MM.1S (cell line): ENCODE measurements at regions not wholly inside any gene's neighbourhood (a gene's known extent, or its start where the extent isn't known, plus 50 kb on each side); places are given as distances from the start of the nearest gene placed in this dataset.

Experiments
- DNase-seq: peaks from one replicate; pipeline ENCODE4 v3.0.0-alpha.2; 2015
- H2AFZ ChIP-seq: fragments of 300-600 bp; sonication (generic); 2 replicates; pipeline ENCODE4 v1.6.0; 2016; ENCODE audit warnings: antibody characterized with exemption, low read length
- H3F3A ChIP-seq: fragments of 300-600 bp; sonication (generic); 2 replicates; pipeline ENCODE4 v1.6.1; 2016; ENCODE audit warnings: mild to moderate bottlenecking, antibody characterized with exemption, low read length, moderate library complexity, mixed read lengths; ENCODE audit not compliant: insufficient read depth
- H3K27ac ChIP-seq: fragments of 300-600 bp; sonication (generic); 2 replicates; pipeline ENCODE4 v1.5.1; 2016; ENCODE audit warnings: mild to moderate bottlenecking, low read length
- H3K27me3 ChIP-seq: fragments of 300-600 bp; sonication (generic); replicated peaks from 2 replicates; pipeline ENCODE4 v1.6.0; 2016; ENCODE audit warnings: low read length; ENCODE audit not compliant: insufficient read depth
- H3K36me3 ChIP-seq: fragments of 300-600 bp; sonication (generic); replicated peaks from 2 replicates; pipeline ENCODE4 v1.6.1; 2016; ENCODE audit warnings: mild to moderate bottlenecking, low read length, mixed read lengths; ENCODE audit not compliant: insufficient read depth
- H3K4me1 ChIP-seq: fragments of 300-600 bp; sonication (generic); 2 replicates; pipeline ENCODE4 v1.6.1; 2016; ENCODE audit warnings: low read length, mixed read lengths
- H3K4me2 ChIP-seq: fragments of 300-600 bp; sonication (generic); 2 replicates; pipeline ENCODE4 v1.6.0; 2016; ENCODE audit warnings: low read depth, low read length
- H3K4me3 ChIP-seq: fragments of 300-600 bp; sonication (generic); 2 replicates; pipeline ENCODE4 v1.5.1; 2016; ENCODE audit warnings: low read length, mixed read lengths
- H3K79me2 ChIP-seq: fragments of 300-600 bp; sonication (generic); 2 replicates; pipeline ENCODE4 v1.6.1; 2016; ENCODE audit warnings: mixed run types, low read length, mixed read lengths
- H3K9ac ChIP-seq: fragments of 300-600 bp; sonication (generic); 2 replicates; pipeline ENCODE4 v1.6.1; 2016; ENCODE audit warnings: low read length, mixed read lengths
- H3K9me2 ChIP-seq: fragments of 300-600 bp; sonication (generic); replicated peaks from 2 replicates; pipeline ENCODE4 v1.6.1; 2016; ENCODE audit warnings: mild to moderate bottlenecking, low read length, mixed read lengths; ENCODE audit not compliant: insufficient read depth
- H3K9me3 ChIP-seq: fragments of 300-600 bp; sonication (generic); replicated peaks from 2 replicates; pipeline ENCODE4 v1.6.1; 2016; ENCODE audit warnings: mild to moderate bottlenecking, low read length, mixed read lengths; ENCODE audit not compliant: insufficient read depth
- H4K20me1 ChIP-seq: fragments of 300-600 bp; sonication (generic); 2 replicates; pipeline ENCODE4 v1.6.1; 2016; ENCODE audit warnings: mild to moderate bottlenecking, low read length, moderate library complexity, mixed read lengths; ENCODE audit not compliant: insufficient read depth
- EZH2 ChIP-seq: fragments of 300-600 bp; sonication (generic); optimal IDR thresholded peaks from 2 replicates; pipeline ENCODE3; 2017; ENCODE audit warnings: low read depth, mild to moderate bottlenecking, antibody characterized with exemption, low read length, mixed read lengths
- EZH2phosphoT487 ChIP-seq: fragments of 300-600 bp; sonication (generic); IDR thresholded peaks from 2 replicates; pipeline ENCODE4 v1.6.1; 2018; ENCODE audit warnings: antibody characterized with exemption, low read length
- TF ChIP-seq, protein P1 (sequence below): fragments of 300-600 bp; sonication (generic); IDR thresholded peaks from 2 replicates; pipeline ENCODE4 v1.5.1; 2016; ENCODE audit warnings: antibody characterized with exemption, low read length, mixed read lengths

DNA sequence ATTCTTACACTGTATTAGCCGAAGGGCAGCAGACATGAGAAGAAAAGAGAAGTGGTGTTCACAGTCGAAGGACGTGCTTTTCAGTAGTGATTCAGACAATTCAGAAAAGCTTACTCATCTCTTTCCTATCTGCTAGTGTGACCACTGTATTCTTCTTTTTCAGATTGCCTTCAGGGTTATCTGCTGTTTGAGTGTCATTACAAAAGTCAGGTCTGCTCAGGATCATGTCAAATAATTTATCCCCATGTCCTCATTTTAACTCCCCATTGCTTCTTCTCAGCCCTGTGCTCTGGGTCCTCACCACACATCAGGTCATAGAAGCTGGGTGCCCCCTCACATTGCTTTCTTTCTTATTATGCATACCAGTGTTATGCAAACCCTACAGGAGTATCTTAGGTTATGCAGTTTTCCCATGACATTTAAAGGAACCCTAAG lies 394.0 kb downstream of the CETN3 start:
- H2AFZ ChIP-seq: no peak overlapping the region
- H3K9me2 ChIP-seq: no peaks in the 10 kb centered on the region
- peak; percentile 58 for DNase-seq
- H4K20me1 ChIP-seq: no peaks in the 10 kb centered on the region
- H3K4me2 ChIP-seq: peak overlapping the region; percentile 25; the same call in 1 of the 2 replicates
- no peaks in the 10 kb centered on the region for H3F3A ChIP-seq
- no peaks in the 10 kb centered on the region for H3K9me3 ChIP-seq
- no peak overlapping the region for H3K27ac ChIP-seq
- no peak overlapping the region for H3K9ac ChIP-seq
- peaks cover 3% of the 10 kb centered on the region; the same call in 1 of the 2 replicates for H3K4me1 ChIP-seq
- H3K27me3 ChIP-seq: no peaks in the 10 kb centered on the region
- no peaks in the 10 kb centered on the region for H3K79me2 ChIP-seq
- TF ChIP-seq EZH2 (no peak), EZH2phosphoT487 (no peak)
- TF ChIP-seq, protein P1, sequence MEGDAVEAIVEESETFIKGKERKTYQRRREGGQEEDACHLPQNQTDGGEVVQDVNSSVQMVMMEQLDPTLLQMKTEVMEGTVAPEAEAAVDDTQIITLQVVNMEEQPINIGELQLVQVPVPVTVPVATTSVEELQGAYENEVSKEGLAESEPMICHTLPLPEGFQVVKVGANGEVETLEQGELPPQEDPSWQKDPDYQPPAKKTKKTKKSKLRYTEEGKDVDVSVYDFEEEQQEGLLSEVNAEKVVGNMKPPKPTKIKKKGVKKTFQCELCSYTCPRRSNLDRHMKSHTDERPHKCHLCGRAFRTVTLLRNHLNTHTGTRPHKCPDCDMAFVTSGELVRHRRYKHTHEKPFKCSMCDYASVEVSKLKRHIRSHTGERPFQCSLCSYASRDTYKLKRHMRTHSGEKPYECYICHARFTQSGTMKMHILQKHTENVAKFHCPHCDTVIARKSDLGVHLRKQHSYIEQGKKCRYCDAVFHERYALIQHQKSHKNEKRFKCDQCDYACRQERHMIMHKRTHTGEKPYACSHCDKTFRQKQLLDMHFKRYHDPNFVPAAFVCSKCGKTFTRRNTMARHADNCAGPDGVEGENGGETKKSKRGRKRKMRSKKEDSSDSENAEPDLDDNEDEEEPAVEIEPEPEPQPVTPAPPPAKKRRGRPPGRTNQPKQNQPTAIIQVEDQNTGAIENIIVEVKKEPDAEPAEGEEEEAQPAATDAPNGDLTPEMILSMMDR: no peak
- H3K4me3 ChIP-seq: no peak overlapping the region
- no peaks in the 10 kb centered on the region for H3K36me3 ChIP-seq

DNA sequence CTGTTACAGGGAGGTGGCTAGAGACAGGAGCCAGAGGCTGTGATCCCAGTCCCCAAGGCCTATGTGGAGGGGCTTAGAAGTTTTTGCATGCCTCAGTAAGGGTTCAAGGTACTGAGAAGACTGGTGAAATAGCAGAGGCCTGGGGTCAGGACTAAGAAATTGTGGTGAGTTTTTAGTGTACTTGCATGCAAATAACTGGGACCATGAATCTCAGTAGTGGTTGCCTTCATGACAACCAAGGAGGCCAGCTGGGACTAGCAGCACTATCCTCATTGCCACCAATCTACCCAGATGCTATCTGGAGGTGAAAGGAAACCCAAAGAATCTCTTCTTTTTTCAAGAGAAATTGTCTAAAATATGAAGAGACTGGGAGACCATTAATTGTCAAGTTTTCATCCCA lies 395.1 kb downstream of the CETN3 start:
- Histone ChIP-seq H3K27ac (no peak overlapping the region), H3K4me2 (no peak overlapping the region), H3K36me3 (no peaks in the 10 kb centered on the region), H3K79me2 (no peaks in the 10 kb centered on the region), H3K9me3 (no peaks in the 10 kb centered on the region), H3K4me3 (no peak overlapping the region), H4K20me1 (no peaks in the 10 kb centered on the region), H3K9me2 (no peaks in the 10 kb centered on the region), H2AFZ (no peak overlapping the region), H3F3A (no peaks in the 10 kb centered on the region), H3K4me1 (peaks cover 3% of the 10 kb centered on the region; the same call in 1 of the 2 replicates), H3K9ac (no peak overlapping the region), H3K27me3 (no peaks in the 10 kb centered on the region)
- TF ChIP-seq EZH2phosphoT487 (no peak), EZH2 (no peak)
- TF ChIP-seq, protein P1: no peak
- DNase-seq: peak; percentile 28

DNA sequence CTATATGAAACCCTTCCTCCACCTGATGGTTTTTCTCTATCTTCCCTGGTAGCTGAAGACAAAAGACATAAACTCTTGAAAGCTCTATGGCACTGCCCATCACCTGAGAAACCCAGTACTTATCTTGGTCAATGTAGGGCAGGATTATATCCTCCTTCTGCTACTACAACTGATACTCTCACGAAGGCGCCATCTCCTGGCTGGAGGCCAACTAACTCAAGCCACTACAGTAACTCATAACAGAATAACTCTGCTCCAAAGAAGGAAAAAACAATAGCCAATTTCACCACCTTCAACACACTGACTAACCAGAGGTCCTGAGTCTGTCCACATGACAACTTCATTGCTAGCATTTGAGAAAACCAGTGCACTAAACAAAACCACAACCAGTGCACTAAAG lies 409.2 kb downstream of the CETN3 start:
- Histone ChIP-seq H3K9ac (no peak overlapping the region), H4K20me1 (no peaks in the 10 kb centered on the region), H2AFZ (no peak overlapping the region), H3K4me3 (no peak overlapping the region), H3K27me3 (no peaks in the 10 kb centered on the region), H3K4me1 (no peaks in the 10 kb centered on the region), H3K9me2 (no peaks in the 10 kb centered on the region), H3K4me2 (no peak overlapping the region), H3K79me2 (no peaks in the 10 kb centered on the region), H3K27ac (no peak overlapping the region), H3F3A (no peaks in the 10 kb centered on the region), H3K36me3 (no peaks in the 10 kb centered on the region), H3K9me3 (no peaks in the 10 kb centered on the region)
- TF ChIP-seq EZH2 (no peak), EZH2phosphoT487 (no peak)
- TF ChIP-seq, protein P1: no peak
- DNase-seq: peak; percentile 21
